ENCODE measurements at regions not wholly inside any gene's neighbourhood (a gene's known extent, or its start where the extent isn't known, plus 50 kb on each side); places are given as distances from the start of the nearest gene placed in this dataset.

DNA sequence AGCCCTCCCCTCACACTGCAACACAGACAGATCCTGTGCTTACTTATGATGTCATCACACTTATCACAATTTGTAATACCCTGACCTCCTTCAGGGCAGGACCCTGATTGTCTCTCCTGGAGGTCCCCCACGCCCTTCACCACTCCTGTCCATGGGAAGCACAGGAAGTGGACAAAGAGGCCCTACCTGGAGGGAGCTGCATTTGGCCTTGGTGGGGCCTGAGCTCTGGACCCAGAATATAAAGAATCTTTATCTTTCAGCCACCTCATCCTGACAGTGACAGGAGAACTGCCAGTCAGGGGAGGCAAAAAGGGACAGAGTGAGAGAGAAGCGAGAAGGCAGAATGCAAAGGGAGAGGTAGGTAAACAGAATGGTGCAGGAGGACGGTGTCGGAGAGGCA is 303.4 kb upstream of the N4BP1 start:
- Mint-ChIP-seq H3K27me3 (ENCODE audit: insufficient read depth) (peaks cover 3% of the 10 kb centered on the region; the same call in 1 of the 2 replicates), H3K9me3 (peaks cover 39% of the 10 kb centered on the region), H3K4me3 (no peak overlapping the region), H3K27ac (no peak overlapping the region), H3K4me1 (ENCODE audit: low read depth) (no peaks in the 10 kb centered on the region), H3K36me3 (ENCODE audit: low read depth) (no peaks in the 10 kb centered on the region; the same call in 1 of the 2 replicates)
- DNase-seq: no peak
- TF ChIP-seq, protein P1, sequence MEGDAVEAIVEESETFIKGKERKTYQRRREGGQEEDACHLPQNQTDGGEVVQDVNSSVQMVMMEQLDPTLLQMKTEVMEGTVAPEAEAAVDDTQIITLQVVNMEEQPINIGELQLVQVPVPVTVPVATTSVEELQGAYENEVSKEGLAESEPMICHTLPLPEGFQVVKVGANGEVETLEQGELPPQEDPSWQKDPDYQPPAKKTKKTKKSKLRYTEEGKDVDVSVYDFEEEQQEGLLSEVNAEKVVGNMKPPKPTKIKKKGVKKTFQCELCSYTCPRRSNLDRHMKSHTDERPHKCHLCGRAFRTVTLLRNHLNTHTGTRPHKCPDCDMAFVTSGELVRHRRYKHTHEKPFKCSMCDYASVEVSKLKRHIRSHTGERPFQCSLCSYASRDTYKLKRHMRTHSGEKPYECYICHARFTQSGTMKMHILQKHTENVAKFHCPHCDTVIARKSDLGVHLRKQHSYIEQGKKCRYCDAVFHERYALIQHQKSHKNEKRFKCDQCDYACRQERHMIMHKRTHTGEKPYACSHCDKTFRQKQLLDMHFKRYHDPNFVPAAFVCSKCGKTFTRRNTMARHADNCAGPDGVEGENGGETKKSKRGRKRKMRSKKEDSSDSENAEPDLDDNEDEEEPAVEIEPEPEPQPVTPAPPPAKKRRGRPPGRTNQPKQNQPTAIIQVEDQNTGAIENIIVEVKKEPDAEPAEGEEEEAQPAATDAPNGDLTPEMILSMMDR (IDR thresholded peaks at IDR 0.05): no peak

DNA sequence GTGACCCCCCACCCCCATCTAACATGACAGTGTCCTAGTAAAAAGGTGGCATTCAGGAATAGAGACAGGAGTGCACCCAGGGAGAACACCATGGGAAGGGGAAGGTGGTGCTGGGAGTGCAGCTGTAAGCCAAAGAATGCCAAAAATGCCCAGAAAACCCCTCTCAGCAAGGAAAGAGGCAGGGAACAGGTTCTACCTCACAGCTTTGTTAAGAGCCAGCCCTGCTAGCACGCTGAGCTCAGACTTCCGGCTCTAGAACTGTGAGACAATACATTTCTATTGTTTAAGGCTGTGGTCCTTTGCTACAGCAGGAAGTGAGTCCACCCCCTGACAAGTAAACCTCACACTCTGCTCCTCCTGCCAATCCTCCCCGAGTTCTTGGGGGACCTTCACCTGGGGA is 302.4 kb upstream of the N4BP1 start:
- no peaks in the 10 kb centered on the region for H3K4me1 Mint-ChIP-seq (ENCODE audit: low read depth)
- peaks cover 3% of the 10 kb centered on the region; the same call in 1 of the 2 replicates for H3K27me3 Mint-ChIP-seq (ENCODE audit: insufficient read depth)
- TF ChIP-seq, protein P1 (IDR thresholded peaks at IDR 0.05): no peak
- no peak overlapping the region for H3K4me3 Mint-ChIP-seq
- H3K27ac Mint-ChIP-seq: no peak overlapping the region
- DNase-seq: no peak
- H3K36me3 Mint-ChIP-seq (ENCODE audit: low read depth): no peaks in the 10 kb centered on the region; the same call in 1 of the 2 replicates
- H3K9me3 Mint-ChIP-seq: peaks cover 44% of the 10 kb centered on the region

DNA sequence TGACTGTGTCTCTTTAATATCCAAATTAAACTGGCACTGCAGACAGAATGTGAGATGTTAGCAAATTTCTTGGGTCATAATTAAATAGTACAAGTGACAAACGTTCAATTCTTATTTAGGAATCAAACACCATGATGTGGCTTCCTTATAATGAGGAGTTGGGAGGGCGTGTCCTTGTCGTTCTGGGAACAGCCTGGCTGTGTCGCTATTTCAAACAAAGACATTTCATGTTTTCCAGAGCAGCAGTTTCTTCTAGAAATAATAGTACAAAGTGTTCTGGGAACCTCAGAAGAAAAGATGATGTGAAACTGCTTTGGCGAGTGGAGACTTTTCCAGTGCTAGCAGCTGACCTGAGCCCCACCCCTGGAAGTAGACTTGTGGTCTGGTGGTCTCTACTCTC is 301.7 kb upstream of the N4BP1 start:
- peaks cover 3% of the 10 kb centered on the region; the same call in 1 of the 2 replicates for H3K27me3 Mint-ChIP-seq (ENCODE audit: insufficient read depth)
- no peaks in the 10 kb centered on the region; the same call in 1 of the 2 replicates for H3K36me3 Mint-ChIP-seq (ENCODE audit: low read depth)
- no peak overlapping the region for H3K27ac Mint-ChIP-seq
- TF ChIP-seq, protein P1 (IDR thresholded peaks at IDR 0.05): no peak
- H3K9me3 Mint-ChIP-seq: peaks cover 48% of the 10 kb centered on the region
- H3K4me3 Mint-ChIP-seq: no peak overlapping the region
- DNase-seq: no peak
- H3K4me1 Mint-ChIP-seq (ENCODE audit: low read depth): no peaks in the 10 kb centered on the region

DNA sequence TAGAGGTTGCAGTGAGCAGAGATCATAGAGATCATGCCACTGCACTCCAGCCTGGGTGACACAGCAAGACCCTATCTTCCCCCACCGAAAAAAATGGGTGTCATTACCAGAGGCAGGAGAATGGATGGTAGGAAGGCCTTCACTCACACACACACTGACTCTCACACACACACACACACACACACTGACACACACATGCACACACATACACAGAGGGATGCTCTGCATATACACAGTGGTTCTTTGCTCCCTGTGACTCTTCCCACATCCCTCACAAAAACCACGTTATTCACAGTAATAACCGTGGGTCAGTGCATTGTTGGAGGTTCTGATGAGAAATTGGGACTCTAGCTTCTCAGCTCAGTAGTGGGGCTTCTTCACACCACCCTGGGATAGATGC is 300.2 kb upstream of the N4BP1 start:
- DNase-seq: no peak
- Mint-ChIP-seq H3K4me3 (no peak overlapping the region), H3K27ac (no peak overlapping the region), H3K9me3 (peaks cover 46% of the 10 kb centered on the region), H3K4me1 (ENCODE audit: low read depth) (no peaks in the 10 kb centered on the region), H3K27me3 (ENCODE audit: insufficient read depth) (no peaks in the 10 kb centered on the region), H3K36me3 (ENCODE audit: low read depth) (no peaks in the 10 kb centered on the region; the same call in 1 of the 2 replicates)
- TF ChIP-seq, protein P1 (IDR thresholded peaks at IDR 0.05): no peak

DNA sequence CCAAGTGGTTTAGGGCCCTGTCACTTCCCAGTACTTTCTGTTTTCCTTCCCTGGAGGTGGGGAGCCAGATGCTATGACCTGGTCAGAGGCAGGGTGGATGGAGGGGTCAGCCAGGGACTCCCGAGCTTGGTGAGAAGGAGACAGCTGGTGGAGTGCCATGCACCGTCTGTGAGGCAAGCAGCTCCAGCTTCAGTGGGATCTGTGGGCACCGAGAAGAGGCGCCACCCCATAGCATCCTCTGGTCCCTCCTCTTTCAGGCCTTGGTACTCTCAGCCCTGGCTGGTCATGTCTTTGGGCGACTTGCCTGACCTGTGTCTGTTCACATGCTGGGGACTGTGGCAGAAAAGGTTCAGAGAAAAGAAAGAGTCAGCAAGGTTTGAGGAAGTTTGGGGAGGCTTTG is 299.3 kb upstream of the N4BP1 start:
- Mint-ChIP-seq H3K27me3 (ENCODE audit: insufficient read depth) (no peaks in the 10 kb centered on the region), H3K4me3 (no peak overlapping the region), H3K9me3 (peaks cover 51% of the 10 kb centered on the region), H3K4me1 (ENCODE audit: low read depth) (no peaks in the 10 kb centered on the region), H3K27ac (no peak overlapping the region), H3K36me3 (ENCODE audit: low read depth) (no peaks in the 10 kb centered on the region; the same call in 1 of the 2 replicates)
- no peak for DNase-seq
- TF ChIP-seq, protein P1 (IDR thresholded peaks at IDR 0.05): no peak
